GM23338 (cell line): ENCODE measurements at regions not wholly inside any gene's neighbourhood (a gene's known extent, or its start where the extent isn't known, plus 50 kb on each side); places are given as distances from the start of the nearest gene placed in this dataset.

ENCODE experiments used
- ATAC-seq: fragments of 200-7000 bp; cut with Tn5 transposase; 3 replicates; pipeline ENCODE4 v1.9.1; 2020
- DNase-seq: peaks from one replicate; pipeline ENCODE4 v3.0.0-alpha.2; 2015; ENCODE audit warnings: low spot score
- H2AFZ ChIP-seq: fragments of 200-600 bp; sonication (generic); 2 replicates; pipeline ENCODE4 v1.8.0; 2016; ENCODE audit warnings: antibody characterized with exemption, mild to moderate bottlenecking, moderate library complexity
- H3F3A ChIP-seq: fragments of 200-600 bp; sonication (generic); replicated peaks from 2 replicates; pipeline ENCODE4 v1.8.0; 2017; ENCODE audit warnings: antibody characterized with exemption, mixed run types, low read depth
- H3K27ac ChIP-seq: fragments of 200-600 bp; sonication (generic); 2 replicates; pipeline ENCODE4 v1.6.1; 2016; ENCODE audit warnings: low read depth
- H3K27me3 ChIP-seq: fragments of 200-600 bp; sonication (generic); 2 replicates; pipeline ENCODE4 v1.8.0; 2016; ENCODE audit warnings: mild to moderate bottlenecking, mixed run types, moderate library complexity; ENCODE audit not compliant: insufficient read depth
- H3K36me3 ChIP-seq: fragments of 200-600 bp; sonication (generic); 2 replicates; pipeline ENCODE4 v1.8.0; 2016; ENCODE audit warnings: mild to moderate bottlenecking; ENCODE audit not compliant: insufficient read depth
- H3K4me1 ChIP-seq: fragments of 200-600 bp; sonication (generic); 2 replicates; pipeline ENCODE4 v1.8.0; 2016; ENCODE audit warnings: mild to moderate bottlenecking, moderate library complexity; ENCODE audit not compliant: insufficient read depth
- H3K4me2 ChIP-seq: fragments of 200-600 bp; sonication (generic); 2 replicates; pipeline ENCODE4 v1.7.1; 2017; ENCODE audit warnings: mixed run types
- H3K4me3 ChIP-seq: fragments of 200-600 bp; sonication (generic); 2 replicates; pipeline ENCODE4 v1.6.1; 2016; ENCODE audit warnings: mixed run types
- H3K79me2 ChIP-seq: fragments of 200-600 bp; sonication (generic); replicated peaks from 2 replicates; pipeline ENCODE4 v1.8.0; 2017; ENCODE audit warnings: mild to moderate bottlenecking; ENCODE audit not compliant: insufficient read depth
- H3K9me2 ChIP-seq: fragments of 200-600 bp; sonication (generic); 2 replicates; pipeline ENCODE4 v1.8.0; 2017; ENCODE audit not compliant: insufficient read depth
- H4K20me1 ChIP-seq: fragments of 200-600 bp; sonication (generic); replicated peaks from 2 replicates; pipeline ENCODE4 v1.8.0; 2017; ENCODE audit warnings: mild to moderate bottlenecking; ENCODE audit not compliant: insufficient read depth
- H3K27ac Mint-ChIP-seq: 2 replicates; pipeline ENCODE4 v1.8.0; 2020; ENCODE audit warnings: inconsistent platforms, mild to moderate bottlenecking, moderate library complexity, mixed read lengths
- H3K27me3 Mint-ChIP-seq: 3 replicates; pipeline ENCODE4 v1.8.0; 2022; ENCODE audit warnings: low read depth, mild to moderate bottlenecking, moderate library complexity, mixed read lengths, inconsistent platforms; ENCODE audit not compliant: insufficient read depth, poor library complexity
- H3K36me3 Mint-ChIP-seq: 3 replicates; pipeline ENCODE4 v1.8.0; 2021; ENCODE audit warnings: low read depth, mild to moderate bottlenecking, inconsistent platforms, moderate library complexity, mixed read lengths
- H3K4me1 Mint-ChIP-seq: 3 replicates; pipeline ENCODE4 v1.8.0; 2020; ENCODE audit warnings: mild to moderate bottlenecking, inconsistent platforms, mixed read lengths
- H3K4me3 Mint-ChIP-seq: 3 replicates; pipeline ENCODE4 v1.8.0; 2021; ENCODE audit warnings: moderate library complexity, mild to moderate bottlenecking, inconsistent platforms, mixed read lengths
- H3K9me3 Mint-ChIP-seq: 3 replicates; pipeline ENCODE4 v1.8.0; 2020; ENCODE audit warnings: moderate library complexity, mild to moderate bottlenecking, inconsistent platforms, mixed read lengths
- CTCF ChIP-seq, 2 experiments: fragments of 200-600 bp in 1 of 2; sonication (generic) in 1 of 2; conservative IDR thresholded peaks; 2 replicates each; pipeline versions ENCODE4 v1.5.1 to v1.6.1; 2016 to 2017; ENCODE audit warnings: antibody characterized with exemption in 2 of 2, low read depth in 2 of 2, mild to moderate bottlenecking in 2 of 2, moderate library complexity in 1 of 2
- EZH2phosphoT487 ChIP-seq: fragments of 200-600 bp; sonication (generic); IDR thresholded peaks from one replicate; pipeline ENCODE4 v1.8.1; 2018; ENCODE audit warnings: antibody characterized with exemption; ENCODE audit not compliant: unreplicated experiment
- JUNB ChIP-seq: IDR thresholded peaks from one replicate; pipeline ENCODE4 v1.6.1; 2016; ENCODE audit warnings: antibody characterized with exemption; ENCODE audit not compliant: unreplicated experiment
- NANOG ChIP-seq: IDR thresholded peaks from 2 replicates; pipeline ENCODE4 v1.6.1; 2016; ENCODE audit warnings: antibody characterized with exemption, borderline replicate concordance
- POLR2AphosphoS5 ChIP-seq: IDR thresholded peaks from 2 replicates; pipeline ENCODE4 v1.6.1; 2016; ENCODE audit warnings: antibody characterized with exemption, low read depth
- REST ChIP-seq: IDR thresholded peaks from one replicate; pipeline ENCODE4 v1.6.1; 2018; ENCODE audit warnings: antibody characterized with exemption; ENCODE audit not compliant: unreplicated experiment
- STAT1 ChIP-seq: IDR thresholded peaks from one replicate; pipeline ENCODE4 v1.6.1; 2016; ENCODE audit warnings: antibody characterized with exemption; ENCODE audit not compliant: unreplicated experiment
- ZNF114 ChIP-seq: fragments of 250-450 bp; sonication (Bioruptor Pico); IDR thresholded peaks from 2 replicates; pipeline ENCODE4 v1.5.0; 2020; ENCODE audit warnings: mild to moderate bottlenecking, moderate library complexity
- ZNF331 ChIP-seq: fragments of 250-450 bp; sonication (Bioruptor Pico); IDR thresholded peaks from 2 replicates; pipeline ENCODE4 v1.5.0; 2020; ENCODE audit warnings: low read depth, mild to moderate bottlenecking, moderate library complexity
- ZNF462 ChIP-seq: fragments of 250-450 bp; sonication (Bioruptor Pico); IDR thresholded peaks from 2 replicates; pipeline ENCODE4 v1.5.0; 2020; ENCODE audit warnings: mild to moderate bottlenecking, moderate library complexity

GRCh38 chr2:8315531-8316165 lies 366.2 kb upstream of the ID2 start:
- TF ChIP-seq REST (no peak), EZH2phosphoT487 (no peak), ZNF114 (CRISPR knock-in tag) (no peak), ZNF331 (no peak), CTCF (conservative IDR thresholded peaks at IDR 0.05; ENCODE audit: low read depth in 2 of 2) (no peak), JUNB (no peak), POLR2AphosphoS5 (no peak), NANOG (no peak), ZNF462 (no peak), STAT1 (no peak)
- Mint-ChIP-seq H3K27ac (no peak overlapping the region), H3K4me1 (peaks cover 15% of the 10 kb centered on the region), H3K27me3 (peaks cover 4% of the 10 kb centered on the region), H3K36me3 (no peaks in the 10 kb centered on the region), H3K4me3 (no peak overlapping the region), H3K9me3 (peaks cover 10% of the 10 kb centered on the region)
- Histone ChIP-seq H4K20me1 (no peaks in the 10 kb centered on the region), H3K27ac (no peak overlapping the region), H3K4me1 (peaks cover 11% of the 10 kb centered on the region), H3K4me3 (no peak overlapping the region), H3K27me3 (no peaks in the 10 kb centered on the region), H3K79me2 (no peaks in the 10 kb centered on the region), H3K9me2 (peaks cover 15% of the 10 kb centered on the region; the same call in 1 of the 2 replicates), H3K4me2 (no peak overlapping the region), H3K36me3 (no peaks in the 10 kb centered on the region), H2AFZ (peak overlapping the region; percentile 21; the same call in 1 of the 2 replicates), H3F3A (no peaks in the 10 kb centered on the region)
- ATAC-seq = peak; percentile 94
- peak; percentile 24 for DNase-seq
